Stimulated activated CD4-positive, alpha-beta T cell treated with anti-CD3 and anti-CD28 coated beads, Interleukin-12 subunit alpha, Interleukin-12 subunit beta, amount 100 ng/mL, for 48 hours (primary cell): ENCODE measurements at regions not wholly inside any gene's neighbourhood (a gene's known extent, or its start where the extent isn't known, plus 50 kb on each side); places are given as distances from the start of the nearest gene placed in this dataset.
"Not testable (repeated sequence)": the region's sequence is repeated elsewhere in the genome, so short reads cannot be mapped to it uniquely, and the experiment has no call there.

Experiments
- DNase-seq, 3 donors: peaks; one replicate each; pipeline ENCODE4 v3.0.0-alpha.2; 2020; ENCODE audit warnings: low read depth in 2 of 3, low spot score in 1 of 3

DNA sequence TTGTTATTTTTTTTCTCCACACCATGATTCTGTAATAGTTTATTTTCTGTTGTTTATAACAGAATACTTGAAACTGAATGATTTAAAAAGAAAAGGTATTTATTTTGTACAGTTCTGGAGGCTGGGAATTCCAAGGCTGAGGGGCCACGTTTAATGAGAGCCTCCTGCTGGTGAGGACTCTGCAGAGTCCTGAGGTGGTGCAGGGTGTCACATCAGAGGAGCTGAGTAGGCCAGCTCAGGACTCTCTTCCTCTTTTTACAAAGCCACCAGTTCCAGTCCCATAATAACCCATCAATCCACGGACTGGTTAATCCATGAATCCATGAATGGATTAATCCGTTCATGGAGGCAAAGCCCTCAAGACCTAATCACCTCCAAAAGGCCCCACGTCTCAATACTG is 71.6 kb downstream of the TFAP2A start:
- no peak for DNase-seq

DNA sequence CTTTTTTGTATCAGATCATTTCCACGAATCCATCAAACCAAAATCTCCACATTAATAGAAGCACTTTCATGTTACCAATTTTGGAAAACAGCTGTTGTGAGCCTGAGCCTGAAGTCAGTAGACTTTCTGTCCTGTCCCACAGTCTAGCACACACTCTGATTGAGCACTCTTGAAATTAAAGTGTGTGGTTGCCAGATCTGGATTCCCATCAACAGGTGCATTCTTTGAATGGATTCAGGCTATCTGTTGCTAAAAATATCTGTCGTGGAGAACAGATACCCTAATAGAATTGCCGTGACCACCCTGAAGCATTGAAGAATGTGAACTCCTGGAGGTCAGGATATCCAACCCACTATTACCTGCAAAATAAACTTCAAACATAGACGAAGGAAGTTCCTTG is 73.3 kb downstream of the TFAP2A start:
- DNase-seq: no peak

DNA sequence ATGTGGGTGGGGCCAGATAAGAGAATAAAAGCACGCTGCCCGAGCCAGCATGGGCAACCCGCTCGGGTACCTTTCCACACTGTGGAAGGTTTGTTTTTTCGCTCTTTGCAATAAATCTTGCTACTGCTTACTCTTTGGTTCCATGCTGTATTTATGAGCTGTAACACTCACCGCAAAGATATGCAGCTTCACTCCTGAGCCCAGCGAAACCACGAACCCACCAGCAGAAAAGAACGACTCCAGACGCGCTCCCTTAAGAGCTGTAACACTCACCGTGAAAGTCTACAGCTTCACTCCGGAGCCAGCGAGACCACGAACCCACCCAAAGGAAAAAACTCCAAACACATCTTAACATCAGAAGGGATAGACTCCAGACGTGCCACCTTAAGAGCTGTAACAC is 76.7 kb downstream of the TFAP2A start:
- no peak for DNase-seq

DNA sequence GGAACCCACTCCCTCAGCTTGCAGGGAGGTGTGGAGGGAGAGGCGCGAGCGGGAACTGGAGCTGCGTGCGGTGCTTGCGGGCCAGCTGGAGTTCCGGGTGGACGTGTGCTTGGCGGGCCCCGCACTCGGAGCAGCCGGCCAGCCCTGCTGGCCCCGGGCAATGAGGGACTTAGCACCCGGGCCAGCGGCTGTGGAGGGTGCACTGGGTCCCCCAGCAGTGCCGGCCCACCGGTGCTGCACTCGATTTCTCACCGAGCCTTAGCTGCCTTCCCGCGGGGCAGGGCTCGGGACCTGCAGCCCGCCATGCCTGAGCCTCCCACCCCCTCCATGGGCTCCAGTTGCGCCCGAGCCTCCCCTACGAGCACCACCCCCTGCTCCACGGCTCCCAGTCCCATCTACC is 77.5 kb downstream of the TFAP2A start:
- not testable (repeated sequence) for DNase-seq

DNA sequence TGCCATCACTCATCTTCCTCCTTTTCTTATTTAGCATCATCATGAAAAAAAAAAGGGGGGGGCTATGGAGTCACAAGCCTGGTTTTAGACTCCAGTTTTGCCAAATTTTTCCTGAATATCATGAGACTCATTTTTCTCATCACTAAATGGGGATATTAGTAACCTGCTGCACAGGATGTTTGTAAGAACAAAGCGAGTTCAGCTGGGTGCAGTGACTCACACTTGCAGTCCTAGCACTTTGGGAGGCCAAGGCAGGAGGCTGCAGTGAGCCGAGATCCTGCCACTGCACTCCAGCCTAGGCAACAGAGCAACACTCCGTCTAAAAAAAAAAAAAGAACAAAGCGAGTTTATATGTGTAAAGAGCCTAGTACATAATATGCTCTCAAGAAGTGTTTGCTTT is 82.8 kb downstream of the TFAP2A start:
- no peak for DNase-seq

DNA sequence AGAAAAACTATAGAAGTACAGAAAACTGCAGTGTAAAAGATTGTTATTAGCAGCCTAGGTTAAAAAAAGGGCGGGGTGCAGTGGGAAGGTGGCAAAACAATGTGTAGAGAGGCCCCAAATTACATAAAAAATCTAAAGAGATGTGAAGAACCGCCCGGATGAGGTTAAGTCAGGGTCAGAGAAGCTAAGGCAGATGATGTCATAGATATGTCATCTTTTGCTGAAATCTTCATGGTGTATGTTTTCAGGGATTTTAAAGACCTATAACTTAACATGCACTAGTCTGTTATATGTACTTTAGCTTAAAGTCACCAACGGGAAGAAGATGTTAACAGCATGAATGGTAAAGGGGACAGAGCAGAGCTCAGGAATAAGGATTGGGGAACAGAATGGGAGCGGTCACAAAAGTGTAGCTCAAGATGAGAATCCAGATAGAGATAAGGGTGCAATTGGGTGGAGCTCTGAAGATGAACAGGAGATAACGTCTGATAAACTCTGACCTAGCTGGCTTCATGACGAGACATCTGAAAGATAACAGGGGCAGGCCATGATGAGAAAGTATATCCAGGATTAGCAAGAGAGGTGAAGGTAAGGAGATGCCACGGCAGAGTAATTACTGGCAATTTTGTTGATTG is 83.4 kb downstream of the TFAP2A start:
- DNase-seq: no peak

DNA sequence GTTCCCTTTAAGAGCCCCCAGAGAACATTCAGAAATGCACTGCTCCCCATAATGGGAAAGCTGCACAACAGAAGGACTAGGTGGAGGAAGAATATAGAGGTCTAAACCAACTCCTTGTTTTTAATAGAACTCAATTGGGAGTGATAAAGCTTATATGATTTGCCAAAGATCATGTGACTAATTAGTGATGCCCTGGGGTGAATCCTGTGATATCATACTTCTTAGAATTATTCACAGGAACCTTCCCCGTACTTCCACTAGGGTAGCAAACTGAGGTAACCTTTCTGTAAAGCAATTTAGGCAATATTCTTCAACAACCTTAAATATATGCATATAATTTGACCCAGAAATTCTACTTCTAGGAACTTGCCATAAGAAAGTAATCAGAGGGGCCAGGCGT is 84.4 kb downstream of the TFAP2A start:
- DNase-seq: no peak

DNA sequence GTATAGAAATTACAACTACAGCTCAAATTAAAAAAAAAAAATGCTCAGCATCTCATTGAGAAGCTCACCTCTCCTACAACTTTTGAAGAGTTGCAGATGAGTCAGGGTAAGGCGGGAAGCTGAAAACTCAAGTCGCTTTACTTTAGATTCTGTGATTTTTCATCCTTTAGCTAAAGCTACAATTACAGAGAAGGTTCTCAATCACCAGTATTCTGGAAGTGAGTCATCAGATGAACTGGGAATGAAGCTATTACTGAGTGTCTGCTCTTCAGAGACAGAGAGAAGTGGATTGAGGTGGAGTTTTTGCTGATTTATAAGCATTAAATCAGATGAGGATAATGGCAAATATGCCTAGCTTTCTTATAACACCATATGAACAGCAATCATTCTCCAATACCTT is 91.9 kb downstream of the TFAP2A start:
- DNase-seq: no peak

DNA sequence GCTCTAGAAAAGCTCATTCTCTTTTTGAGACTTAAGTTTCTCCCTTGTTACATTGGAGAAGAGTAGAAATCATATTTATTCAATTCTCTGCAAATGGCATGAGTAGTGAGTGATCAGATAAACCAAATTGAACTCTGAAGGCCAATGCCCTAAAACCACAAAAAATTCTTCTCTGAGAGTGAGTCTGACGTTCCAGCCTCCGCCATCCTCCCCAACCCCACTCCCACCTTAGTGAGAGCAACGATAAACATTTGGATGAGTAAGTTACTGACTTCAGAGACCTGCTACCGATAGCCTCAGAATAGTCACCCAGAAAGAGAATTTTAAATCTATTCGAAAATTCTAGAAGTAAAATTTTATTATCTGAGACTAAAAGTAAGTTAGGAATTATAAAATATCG is 94.6 kb downstream of the TFAP2A start:
- DNase-seq: no peak

DNA sequence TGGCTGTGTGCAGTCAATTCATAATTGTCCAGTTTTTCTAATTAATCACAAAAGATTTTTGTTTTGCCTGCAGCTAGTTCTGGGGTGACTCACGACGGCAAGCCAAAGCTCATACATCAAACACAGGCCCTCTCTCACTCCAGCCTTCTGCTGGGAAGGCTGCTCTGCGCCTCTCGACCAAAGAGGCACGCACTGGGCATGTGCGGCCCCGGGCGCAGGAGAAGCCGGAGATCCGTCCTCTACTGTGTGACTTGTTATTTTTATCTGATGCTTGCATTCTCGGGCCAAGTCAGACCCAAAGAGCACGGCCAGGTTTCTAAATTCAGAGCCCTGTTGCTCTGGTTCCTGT is 98.5 kb downstream of the TFAP2A start:
- no peak for DNase-seq

DNA sequence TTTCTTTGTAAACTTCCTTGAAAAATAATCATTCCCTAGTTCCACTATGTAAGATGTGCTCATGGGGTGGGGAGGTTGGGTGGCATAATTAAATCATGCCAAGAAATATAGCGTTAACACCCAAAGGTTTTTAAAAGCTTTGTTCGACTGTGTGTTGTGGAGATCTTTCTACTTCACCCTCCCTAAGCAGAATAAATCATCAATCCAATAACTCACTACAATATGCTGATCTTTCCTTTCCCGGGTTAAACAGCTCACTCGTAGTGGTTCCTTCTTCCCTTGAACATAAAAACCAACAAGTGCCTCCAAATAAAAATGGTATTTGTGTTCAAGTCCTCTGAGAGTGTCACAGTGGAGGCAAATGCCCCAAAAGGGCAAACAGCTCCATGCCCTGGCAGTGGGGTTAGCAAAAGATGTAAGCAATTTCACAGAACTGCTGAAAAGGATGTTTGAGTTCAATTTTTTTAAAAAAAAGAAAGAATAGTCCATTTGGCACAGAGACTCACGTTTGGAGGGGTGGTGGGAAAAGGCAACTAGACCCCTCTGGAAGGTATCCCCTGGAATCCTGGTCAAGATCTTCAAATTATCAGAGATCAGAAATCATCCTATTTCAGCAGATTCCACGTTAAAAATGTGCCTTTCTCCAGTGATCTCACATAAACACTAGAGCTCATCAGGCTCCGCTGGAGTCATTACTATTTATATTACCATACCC is 99.1 kb downstream of the TFAP2A start:
- DNase-seq: no peak

DNA sequence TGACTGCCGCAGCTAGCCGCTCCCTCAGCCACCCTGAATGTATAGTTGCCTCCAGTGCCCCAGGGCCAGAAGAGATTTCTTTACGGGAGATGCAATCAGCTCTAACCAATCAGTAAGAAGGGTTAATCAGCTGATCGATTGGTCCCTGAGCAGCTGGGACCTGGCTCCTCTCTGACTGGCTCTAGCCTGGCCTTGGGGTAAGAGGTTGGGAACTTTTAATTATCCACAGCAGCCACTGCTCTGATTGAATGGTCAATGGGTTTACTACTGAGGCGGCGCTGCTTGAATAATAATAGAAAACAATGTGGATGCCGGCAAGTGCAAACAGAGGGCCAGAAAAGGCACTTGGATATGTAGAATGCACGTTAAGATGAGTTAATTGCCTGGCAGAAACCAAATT is 99.8 kb downstream of the TFAP2A start:
- no peak for DNase-seq

DNA sequence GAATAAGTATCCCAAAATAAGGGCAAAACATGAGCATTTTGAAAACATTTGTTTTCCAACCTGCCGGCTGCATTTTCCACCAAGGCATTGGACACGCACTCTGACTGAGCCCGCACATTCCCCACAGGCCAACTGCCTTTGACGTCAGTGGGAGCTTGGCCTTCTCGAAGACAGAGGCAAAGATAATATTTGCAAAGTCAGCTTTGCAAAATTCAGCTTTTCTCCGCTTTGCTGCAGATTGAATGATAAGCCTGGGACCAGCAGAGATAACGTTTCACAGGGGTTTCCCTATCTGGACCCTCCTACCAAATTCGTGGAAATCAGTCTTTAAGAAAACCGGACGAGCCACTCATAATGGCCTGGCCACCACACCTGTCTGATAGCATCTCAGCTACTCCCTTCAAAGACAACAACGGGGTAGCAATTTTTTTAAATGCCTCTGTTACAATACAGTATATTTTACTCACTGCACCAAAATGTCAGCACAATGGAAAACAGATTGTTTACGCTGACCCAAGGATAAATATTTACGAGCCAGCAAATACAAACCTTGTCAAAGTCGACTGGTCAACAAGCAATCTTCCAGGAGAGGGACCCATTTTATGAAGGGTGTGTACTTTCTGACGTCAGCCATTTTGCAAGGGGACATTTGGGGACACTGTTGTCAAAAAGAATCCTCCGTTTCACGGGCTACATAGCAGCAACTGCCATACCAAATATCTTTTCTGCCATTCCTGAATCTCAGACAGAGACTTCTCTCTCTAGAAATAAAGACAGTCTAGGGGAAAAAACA is 100.5 kb downstream of the TFAP2A start:
- DNase-seq: no peak

DNA sequence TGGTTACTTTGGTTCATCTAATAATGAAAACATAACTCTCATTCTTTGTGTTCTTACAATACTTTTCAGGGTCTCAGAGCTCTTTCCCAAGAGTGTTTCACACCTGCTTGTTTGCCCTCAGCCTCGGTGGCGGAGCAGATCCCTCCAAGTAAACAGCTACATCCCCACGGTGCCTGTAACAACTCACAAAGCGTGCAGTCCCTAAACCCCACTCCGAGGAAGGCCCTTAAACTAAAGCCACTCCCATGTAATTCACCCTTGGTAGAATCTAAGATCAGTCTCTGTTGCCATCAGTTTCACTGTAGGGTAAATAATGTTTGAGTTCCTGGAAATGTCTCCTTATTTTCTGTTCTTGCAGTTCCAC is 101.1 kb downstream of the TFAP2A start:
- DNase-seq: no peak

DNA sequence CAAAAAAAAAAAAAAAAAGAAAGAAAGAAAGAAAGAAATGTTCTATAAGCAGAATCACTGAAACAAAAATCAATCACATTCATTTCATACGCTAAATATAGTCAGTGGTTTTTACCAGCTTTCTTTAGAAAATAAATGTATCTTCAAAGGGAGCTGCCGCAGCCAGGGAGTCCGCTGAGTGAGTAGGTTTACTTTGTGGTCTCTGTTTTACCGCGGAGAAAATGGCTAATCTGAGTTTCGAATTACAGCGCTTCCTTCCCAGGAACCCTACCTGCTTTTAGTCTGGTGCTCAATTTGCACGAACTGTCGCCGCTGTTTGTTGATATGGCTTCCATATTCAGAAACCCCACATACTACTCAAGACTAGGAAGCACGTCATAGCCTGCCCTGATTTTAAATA is 102.4 kb downstream of the TFAP2A start:
- no peak for DNase-seq

DNA sequence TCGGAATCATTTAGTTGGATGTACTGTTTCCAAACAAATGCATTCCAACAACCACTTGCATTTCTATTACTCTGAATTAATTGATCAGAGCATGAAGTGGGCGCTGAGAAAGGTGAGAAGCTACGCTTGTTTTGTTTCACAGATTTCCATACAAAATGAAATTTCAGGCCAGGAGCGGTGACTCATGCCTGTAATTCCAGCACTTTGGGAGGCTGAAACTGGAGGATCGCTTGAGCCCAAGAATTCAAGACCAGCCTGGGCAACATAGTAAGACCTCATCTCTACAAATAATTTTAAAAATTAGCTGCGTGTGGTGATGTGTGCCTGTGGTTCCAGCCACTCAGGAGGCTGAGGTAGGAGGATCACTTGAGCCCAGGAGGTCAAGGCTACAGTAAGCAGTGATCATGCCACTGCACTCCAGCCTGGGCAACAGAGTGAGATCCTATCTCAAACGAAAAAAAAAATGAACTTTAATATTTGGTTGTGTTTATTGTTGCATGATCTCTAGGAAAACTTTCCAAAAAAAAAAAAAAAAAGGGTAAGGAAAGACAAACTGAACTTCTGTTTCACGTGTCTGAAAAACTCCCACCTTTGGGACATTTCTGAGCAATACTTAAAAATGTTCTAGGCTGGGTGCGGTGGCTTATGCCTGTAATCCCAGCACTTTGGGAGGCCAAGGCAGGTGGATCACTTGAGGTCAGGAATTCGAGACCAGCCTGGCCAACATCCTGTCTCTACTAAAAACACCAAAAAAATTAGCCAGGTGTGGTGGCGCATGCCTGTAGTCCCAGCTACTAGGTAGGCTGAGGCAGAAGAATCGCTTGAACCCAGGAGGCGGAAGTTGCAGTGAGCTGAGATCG is 103.1 kb downstream of the TFAP2A start:
- DNase-seq: not testable (repeated sequence)

DNA sequence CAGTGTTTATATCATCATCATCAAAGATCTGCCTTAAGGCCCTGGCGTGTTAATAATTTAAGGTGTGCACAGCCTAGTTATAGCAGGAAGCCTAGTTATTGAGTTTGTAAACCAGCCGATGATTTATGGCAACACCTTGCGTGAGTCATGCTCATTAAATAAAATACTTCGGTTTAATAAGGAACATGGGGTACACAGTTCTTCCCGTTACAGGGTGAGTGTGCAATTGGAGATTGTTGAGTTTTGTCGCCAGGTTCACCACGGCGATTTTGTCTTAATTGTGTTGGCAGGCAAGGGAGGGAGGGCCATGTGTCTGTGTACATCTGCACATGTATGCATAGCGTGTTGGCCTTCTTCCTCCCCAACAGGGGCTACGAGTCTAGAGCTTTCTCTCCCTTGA is 104.0 kb downstream of the TFAP2A start:
- DNase-seq: no peak

DNA sequence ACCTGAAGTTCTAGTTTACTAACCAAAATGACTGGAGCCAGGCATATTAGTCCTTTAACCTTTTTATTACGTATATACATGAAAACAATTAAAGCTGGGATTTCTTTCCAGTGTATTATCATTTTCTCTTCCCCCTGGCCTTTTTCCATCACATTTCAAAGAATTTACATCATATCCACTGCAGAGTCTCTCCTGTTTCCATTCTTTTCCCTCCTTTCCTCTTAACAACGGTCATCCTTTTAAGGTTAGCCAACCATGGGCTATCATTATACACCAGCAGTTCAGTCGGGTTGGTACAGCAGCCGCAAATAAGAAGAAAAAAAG is 104.6 kb downstream of the TFAP2A start:
- no peak for DNase-seq

DNA sequence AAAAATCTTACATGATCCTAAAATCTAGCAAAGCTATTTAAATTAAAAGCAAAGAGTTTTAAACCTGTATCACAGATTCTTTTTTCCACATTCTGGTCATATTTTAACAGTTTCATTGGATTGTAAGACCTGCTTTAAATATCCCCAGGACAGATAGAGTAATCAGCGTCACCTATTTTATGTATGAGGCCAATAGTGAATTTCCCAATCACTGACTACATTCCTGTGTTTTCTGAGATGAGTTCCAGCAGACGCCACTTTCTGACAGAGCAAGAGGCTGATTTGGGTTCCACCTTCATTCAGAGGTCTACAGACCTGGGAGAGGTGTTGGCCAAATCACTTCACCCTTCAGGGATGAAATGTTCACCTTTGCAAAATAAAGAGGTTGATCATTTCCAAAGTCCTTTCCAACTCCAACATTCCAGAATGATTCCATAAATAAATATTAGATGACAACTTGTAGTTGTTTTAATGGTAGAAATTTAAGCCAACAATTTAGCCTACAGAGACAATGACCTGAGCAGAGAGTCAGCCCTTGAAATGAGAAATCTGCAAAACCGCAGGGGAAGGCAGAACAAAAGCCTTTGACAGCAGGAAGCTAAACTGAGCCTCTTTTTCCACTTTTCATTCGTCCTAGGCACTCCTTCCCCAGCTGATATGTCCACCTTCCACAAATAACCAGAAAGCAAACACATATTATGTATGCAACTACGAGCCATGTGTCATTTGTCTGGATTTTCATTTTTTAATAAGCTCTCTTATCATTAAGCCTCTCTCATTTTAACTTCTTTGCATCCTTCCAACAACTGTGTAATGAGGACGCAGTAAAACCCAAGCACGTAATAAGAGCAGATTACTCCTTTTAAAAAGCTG is 105.2 kb downstream of the TFAP2A start:
- no peak for DNase-seq

DNA sequence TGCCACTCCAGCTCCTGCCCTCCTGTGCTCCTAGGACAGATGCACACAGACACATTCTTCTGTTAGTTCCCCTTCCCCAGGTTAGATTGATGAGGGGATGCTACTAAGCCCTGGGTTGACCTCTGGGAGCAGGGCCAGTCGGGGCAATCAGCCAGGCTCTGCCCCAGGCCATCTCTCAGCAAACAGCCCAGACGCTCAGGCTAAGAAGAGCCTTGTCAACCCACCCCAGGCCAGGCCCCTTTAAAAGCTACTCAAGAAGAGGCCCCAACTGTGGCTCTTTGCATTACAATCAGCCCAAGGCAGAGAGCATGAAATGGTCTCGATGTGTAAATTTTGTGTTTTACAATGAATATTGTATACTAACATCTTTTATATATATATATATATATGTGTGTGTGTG is 107.4 kb downstream of the TFAP2A start:
- no peak for DNase-seq

DNA sequence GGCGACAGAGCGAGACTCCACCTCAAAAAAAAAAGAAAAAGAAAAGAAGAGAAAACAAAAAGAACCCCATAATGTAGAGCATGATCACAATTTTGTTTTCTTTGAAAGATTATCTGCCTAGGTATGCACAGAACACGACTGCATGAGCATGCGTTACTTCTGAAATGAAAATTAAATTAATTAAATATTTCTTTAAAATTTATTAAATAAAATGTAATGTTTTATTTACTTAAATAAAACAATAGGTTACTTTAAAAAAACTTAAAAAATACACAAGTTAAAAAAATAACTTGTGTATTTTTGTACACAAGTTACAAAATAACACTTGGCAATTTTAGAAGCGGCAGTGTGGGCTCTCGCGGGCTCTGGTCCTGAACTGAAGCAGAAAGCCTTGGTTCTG is 107.8 kb downstream of the TFAP2A start:
- no peak for DNase-seq
